HG02759 (cell line): ENCODE measurements at regions not wholly inside any gene's neighbourhood (a gene's known extent, or its start where the extent isn't known, plus 50 kb on each side); places are given as distances from the start of the nearest gene placed in this dataset.
"Not testable (repeated sequence)": the region's sequence is repeated elsewhere in the genome, so short reads cannot be mapped to it uniquely, and the experiment has no call there.

ENCODE experiments used
- ATAC-seq: cut with Tn5 transposase; IDR thresholded peaks from one replicate; pipeline ENCODE4 v1.9.1; 2021; ENCODE audit warnings: mild to moderate bottlenecking, moderate library complexity; ENCODE audit not compliant: unreplicated experiment

DNA sequence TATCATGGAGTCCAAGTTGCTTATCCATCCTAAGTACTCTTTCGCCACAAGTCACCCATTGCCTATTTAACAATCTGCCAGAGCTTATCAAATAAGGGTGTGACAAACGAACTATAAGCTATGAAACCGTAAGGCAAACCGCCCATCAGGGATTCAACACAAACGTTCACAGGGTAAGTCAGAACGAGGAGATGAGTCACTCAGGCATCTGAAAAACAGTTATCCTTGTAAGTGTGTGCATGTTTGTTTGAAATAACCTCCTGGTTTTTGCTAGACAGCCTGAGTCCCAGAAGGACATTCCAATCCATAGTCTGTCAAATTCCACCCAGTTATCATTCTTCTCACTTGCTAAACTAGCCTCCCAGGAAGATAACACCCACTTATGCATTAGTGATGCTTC lies 299.1 kb downstream of the PAX3 start:
- no peak for ATAC-seq

DNA sequence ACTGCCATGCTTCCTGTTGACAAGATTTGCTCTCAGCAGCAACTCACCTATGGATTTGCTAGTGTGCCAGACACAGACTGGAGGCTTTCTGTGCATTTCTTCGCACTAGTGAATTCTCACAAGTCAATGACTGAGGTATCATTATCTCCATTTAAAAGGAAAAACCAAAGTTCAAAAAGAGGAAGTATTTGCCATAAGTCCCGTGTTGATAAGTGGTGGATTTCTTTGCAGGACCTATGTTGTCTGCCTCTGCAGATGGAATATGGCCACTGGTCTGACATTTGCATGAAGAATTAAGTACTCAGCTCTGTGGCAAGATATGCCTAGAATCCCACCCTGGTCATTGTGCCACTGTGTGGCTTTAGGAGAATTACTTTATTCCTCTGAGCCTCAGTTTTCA lies 299.6 kb downstream of the PAX3 start:
- ATAC-seq, result no peak

DNA sequence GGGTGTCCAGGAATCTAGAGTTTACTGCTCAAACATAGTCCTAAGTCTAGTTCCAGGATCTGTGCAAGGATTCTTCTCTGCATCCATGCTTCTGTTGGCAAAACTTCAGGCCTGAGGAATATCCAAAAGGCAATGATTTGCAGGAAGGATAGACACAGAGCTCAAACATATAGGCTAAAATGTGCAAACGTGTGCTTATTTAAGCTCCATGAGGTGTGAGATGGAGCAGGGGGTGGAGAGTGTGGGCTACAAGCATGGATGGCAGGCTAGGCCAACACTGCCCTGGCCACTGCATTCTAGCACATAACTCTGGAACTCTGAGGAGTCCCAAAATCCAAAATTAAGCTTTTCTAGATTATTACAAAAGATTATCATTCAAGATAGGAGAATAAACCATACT lies 301.1 kb downstream of the PAX3 start:
- ATAC-seq, result no peak

DNA sequence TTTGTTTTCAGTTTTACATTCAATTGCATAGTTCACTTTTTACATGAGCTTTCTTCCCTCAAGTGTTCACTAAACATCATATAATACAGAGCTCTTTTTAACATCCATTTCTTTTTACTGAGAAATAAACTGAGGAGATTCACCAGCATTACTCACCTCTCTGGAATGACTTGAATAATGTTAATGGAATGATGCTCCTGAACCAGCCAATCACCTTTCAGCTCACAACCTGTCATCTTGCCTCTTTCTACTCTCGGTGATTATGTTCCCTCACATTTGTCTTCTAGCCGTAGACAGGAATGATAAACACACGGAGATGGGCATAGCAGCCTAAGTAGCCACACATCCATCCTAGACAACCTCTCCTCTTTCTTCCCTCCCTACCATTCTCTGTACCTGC lies 301.7 kb downstream of the PAX3 start:
- no peak for ATAC-seq

DNA sequence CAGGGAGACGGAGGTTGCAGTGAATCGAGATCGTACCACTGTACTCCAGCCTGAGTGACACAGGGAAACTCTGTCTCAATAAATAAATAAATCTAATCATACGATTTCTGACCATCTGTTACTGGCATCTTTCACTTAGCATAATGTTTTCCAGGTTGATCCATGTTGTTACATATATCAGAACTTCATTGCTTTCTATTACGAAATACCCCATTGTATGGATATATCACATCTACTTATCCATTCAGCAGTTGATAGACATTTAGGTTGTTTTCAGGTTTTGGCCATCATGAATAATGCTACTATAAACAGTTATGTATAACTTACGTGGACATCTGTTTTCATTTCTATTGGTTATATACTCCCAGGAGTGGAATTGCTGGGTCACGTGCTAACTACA lies 303.9 kb downstream of the PAX3 start:
- ATAC-seq, result no peak

DNA sequence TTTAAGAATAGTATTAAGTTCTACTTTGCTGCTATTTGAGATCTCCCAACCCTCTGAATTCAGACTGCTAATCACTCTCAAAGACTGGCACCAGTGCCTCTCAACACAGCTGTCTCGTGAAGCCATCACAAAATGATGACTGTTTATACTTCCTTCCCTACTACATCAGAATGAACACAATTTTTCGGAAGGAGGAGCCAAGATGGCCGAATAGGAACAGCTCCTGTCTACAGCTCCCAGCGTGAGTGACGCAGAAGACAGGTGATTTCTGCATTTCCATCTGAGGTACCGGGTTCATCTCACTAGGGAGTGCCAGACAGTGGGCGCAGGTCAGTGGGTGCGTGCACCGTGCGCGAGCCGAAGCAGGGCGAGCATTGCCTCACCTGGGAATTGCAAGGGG lies 314.4 kb downstream of the PAX3 start:
- ATAC-seq, result not testable (repeated sequence)

DNA sequence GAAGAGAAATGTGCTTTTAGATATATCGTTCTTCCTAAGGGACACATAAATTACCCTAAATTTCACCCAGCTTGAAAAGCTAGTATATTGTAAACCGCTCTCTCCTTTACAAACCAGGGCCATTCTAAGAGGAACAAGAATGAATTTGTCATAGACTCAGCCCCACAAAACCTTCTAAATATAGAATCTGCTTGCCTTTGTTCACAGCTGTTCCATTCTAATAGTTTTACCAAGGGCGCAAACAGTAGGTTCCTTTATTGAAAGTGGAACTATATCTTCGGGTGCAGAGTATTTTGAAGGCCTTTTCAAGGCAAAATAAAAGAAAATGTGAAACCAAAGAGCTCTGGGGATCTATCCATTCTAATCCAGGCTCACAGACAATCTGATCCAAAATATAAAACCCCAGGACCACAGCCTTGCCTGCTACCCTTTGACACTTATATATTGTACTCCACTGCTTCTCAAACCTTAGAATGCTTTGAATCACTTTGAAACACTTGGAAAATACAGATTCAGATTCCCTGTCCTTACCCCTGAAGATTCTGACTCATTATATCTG lies 316.8 kb downstream of the PAX3 start:
- no peak for ATAC-seq

DNA sequence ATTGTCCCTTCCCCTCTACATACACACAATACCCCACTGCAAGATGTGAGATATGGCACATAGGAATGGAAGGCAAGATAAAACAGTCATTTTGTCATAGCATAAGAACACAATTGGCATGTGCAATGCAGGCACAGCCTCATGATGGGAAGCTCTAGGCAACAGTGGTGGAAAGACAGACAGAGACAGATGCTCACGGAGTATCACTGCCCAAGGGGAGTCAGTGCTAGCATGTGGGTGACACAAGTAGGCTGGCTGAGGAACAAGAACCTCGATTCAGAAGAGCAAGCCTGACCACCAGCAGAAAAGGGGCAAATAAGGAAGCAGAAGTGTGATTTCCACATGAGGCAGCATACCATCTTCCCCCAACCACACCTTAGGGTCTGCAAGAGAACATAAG lies 323.6 kb downstream of the PAX3 start:
- ATAC-seq, result no peak

DNA sequence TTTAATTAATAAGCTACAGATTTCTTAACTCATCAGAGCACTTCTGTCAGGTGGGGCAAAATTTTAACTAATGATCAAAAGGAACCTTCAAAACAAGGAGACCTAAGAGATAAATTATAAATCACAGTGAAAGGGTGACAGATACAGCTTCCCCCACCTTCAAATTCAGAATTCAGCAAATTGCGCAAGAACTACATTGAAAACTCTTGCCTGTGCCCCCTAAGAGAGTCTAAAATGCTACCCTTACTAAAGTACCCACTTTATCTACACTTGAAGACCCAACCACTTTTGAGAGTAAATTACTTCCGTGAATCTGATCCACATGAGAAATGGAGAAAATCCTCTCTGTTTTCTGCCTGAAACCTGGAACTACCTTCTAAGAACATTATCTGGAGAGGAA lies 324.9 kb downstream of the PAX3 start:
- no peak for ATAC-seq

DNA sequence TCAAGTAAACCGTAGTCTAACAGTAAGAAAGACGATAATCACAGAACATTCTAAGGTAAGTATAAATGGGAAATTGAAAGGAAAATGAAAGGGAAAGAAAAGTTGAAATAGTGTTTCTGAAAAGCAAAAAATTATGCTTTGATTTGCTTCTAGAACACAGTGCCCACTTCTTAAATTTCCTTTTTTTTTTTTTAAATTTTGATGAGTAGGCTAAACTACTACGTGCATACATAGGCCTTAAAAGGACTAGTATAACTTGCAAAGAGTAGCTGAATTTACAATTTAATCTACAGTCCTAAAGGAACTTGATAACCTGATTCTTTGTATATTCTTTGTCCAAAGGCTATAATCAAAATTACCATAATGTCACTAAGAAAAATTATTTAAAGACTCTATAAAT lies 325.3 kb downstream of the PAX3 start:
- ATAC-seq, result no peak

DNA sequence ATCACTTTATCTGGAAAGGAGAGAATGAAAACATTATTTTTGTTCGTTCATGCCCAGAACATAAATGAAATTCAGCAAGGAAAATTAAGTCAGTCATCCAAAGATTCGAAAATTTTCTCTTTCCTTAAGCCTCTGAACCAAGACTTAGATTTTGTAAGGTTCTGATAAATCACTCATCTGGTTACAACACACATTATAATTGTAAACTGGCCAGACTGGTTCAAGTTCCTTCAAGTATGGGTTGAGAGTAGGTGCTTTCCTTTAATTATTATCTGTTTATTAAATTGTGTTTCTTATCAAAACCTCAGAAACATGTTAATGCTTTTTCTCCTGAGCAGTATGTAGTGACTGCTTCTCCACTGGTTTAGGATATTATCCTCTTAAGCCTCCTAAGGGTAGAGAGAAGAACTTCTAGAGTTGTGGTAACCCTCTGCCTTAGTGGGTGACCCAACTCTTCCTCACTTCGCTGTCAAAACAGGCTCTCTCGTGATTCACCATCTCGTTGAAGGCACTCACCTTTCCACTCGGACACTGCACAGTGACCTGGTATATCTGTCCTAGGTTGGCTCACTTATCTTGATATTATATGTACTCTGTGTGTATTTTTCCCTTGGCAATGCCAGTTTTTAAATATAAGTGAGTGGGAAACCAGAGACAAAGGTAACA lies 325.9 kb downstream of the PAX3 start:
- ATAC-seq, result no peak

DNA sequence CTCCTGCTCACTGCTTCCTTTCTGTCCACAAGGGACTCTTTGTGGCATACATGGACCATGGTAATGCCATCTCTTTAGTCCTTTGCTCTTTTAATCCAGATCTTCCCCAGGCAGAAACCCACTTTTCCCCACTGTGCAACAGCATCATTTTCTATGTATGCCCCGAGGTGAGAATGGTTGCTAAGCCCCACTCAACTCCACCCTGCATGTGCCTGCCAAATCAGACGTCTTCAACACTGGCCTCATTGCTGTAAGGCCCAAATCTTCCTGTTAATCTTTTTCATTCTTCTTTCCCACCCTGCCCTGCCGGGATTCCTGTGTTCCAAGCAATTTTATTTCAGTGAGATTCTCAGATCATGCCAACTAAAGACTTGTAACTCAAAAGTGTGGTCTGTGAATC lies 328.4 kb downstream of the PAX3 start:
- ATAC-seq, result no peak

DNA sequence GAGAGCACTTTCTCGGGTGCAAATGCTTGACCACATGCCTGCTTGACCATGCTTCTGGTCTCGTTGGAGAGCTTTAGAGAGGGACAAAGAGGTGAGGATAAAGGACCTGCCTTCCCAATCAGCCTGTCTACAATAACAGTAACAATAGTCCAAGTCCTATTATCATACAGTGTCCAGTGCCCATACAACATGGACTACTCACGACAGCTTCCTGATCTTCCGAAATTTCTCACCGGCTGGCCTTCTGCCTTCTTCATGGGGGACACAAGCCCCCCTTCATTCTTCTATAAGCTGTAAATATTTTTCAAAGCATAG lies 329.0 kb downstream of the PAX3 start:
- ATAC-seq, result no peak

DNA sequence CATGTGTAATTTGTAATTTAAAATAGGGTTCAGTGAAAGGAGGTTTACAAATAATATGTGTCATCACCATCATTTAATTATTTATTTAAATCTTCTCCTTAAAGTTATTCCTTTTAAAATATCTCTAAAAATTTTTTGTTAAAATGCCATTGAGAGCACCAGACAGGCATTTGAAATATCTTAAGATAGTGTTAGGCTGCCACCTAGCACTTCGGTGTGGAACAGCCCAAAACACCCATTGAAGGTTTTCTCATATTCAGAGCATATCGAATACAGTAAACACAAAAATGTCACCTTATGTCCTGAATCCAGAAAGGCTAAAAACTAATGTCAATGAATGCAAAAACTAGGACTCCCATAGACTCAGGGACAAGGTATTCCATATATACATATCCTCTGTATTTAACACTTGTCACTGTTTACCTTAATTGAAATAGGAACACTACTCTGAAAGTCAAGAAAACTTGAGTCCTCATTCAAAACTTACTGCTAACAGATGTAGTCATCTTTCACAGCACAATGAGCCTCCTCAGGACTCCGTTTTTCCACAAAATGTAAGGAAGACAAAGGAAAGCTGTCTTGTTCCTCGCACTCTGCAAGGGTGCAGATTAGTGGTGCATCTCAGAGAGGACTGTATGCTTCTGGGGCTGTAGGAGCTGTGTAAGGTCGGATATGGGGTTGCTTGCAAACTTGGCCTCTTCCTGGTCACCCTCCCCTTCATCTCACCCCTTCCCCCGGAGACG lies 329.5 kb downstream of the PAX3 start:
- peak; percentile 61 for ATAC-seq

DNA sequence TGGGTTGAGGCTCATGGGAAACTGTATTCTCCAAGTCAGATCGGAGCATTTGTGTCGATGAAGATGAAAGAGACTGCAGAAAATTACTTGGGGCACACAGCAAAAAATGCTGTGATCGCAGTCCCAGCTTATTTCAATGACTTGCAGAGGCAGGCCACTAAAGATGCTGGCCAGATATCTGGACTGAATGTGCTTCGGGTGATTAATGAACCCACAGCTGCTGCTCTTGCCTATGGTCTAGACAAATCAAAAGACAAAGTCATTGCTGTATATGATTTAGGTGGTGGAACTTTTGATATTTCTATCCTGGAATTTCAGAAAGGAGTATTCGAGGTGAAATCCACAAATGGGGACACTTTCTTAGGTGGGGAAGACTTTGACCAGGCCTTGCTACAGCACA lies 336.6 kb downstream of the PAX3 start:
- no peak for ATAC-seq

DNA sequence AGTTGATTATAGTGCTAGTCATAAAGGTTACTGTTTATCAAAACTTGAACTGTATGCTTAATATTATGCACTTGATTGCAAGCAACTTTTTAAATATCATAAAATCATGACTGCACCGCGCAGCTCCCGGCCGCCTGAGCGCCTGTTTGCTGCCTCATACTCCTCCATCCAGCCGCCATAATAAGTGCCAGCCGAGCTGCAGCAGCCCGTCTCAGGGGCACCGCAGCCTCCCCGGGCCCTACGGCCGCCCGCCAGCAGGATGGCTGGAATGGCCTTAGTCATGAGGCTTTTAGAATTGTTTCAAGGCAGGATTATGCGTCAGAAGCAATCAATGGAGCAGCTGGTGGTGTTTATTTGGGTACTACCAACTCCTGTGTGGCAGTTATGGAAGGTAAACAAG lies 337.2 kb downstream of the PAX3 start:
- ATAC-seq, result no peak

DNA sequence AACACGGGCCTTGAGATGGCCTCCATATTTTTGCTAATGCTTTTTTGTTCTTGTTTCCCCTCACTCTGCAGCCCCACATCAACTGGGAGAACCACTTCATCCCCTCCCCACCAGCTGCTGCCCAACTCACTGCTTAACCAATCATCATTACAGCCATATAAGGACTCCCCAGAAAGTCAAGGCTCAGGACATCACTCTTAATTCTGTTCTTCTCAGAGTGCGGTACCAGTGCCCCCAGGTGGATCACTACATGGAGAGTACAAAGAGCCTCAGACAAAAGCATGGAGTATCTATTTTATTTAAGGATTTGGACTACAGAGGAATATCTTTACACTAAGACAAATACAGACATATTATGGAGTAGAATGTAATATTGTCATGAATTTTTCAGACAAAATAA lies 340.6 kb downstream of the PAX3 start:
- ATAC-seq, result no peak

DNA sequence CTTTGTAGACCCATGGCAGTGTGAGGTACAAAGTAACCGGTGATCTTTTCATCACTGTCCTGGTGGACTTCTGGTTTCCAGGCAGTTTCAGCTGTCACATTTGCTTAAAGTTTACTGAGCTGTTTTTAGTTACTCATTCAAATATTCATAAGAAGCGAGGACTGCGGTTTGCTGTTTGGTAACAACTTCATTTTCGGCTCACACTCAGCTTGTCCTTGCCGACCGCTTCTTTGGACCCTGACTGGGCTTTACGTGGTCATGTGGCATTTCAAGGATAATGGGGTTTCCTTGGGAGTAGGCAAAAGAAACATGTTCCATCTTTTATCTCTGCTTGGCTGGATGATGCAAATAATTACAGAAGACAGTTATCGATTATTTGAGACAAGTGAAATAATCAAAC lies 350.7 kb downstream of the PAX3 start:
- ATAC-seq, result no peak

DNA sequence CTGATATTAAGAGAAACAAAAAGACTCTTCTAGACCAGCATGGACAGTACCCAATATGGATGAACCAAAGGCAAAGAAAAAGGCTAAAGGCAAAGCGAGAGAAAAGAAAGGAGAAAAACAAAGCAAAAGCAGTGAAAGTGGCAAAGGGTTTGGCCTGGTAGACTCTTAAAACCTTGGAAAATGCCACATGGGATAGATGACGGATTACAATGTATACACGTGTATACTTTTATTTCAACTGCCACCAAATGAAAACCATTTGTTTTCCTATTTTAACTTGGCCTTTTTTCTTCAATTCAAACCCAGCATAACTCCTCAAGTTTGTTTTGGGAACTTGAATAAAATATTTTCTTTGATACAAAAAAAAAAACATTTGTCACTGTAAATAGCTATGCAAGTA lies 354.3 kb downstream of the PAX3 start:
- ATAC-seq, result not testable (repeated sequence)

DNA sequence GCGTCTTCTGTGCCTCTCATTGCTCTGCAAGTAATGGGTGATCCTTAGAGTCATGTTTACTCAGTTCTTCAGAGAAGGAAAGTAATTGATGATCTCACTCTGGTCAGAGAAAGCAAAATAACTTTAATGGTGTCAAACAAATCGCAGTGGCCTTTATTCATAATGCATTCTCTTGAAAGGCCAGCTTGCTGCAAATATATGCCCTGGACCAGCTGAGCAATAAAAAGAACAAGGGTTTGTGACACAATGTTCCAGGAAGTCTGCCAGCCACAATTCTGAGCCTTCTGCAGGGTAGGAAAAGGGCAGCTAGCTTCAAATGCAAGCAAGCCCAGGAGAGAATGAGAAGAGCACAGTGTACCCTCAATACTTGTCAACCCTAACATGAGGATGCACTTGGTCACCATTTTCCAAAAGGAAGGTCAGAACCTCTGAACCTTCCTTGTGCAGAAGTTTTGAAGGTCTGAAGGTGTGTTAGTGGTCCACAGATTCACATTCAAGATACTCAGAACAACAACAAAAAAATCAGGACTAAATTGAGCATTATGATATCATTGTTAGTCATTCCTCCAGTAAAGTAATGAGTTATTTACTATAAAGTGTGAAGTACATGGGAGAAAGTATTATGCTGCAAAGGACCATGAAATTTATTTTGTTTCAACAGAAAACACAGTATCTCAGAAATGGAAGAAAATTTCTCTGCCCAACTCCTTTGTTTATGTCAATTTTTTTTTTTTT lies 355.6 kb downstream of the PAX3 start:
- ATAC-seq, result no peak

DNA sequence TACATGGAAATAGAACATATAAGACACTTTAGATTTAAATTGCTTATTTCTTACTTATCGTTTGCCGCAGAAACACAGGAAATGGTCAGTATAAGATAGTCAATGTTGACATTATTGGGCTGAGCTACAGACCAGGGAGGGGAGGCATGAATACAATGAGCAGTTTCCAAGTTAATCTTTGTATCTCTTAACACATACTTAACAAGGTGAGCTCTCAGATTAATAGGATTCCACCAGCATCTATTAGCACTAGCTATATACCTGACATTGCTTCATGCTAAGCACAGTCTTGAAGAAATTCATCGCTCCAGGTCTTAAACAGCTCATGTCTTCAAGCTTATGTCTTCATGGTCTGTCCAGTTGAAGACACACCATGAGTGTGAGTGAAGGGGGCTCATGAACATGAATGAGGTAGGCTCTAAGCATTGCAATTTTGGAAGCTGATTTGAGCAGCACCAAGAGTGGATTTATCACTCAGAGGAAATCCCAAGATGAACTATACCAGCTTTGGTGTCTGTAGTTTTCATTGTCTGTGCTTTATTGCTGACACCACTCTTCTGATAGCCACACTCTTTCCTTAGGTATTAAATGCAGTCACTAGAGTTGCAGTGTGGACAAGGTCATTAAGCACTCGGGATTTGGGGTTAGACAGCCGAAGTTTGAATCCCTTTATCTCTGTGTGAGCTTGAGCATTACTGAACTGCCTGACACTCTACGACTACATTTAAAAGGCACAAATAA lies 359.3 kb upstream of the EPHA4 start:
- ATAC-seq, result no peak
